ENCODE measurements at regions not wholly inside any gene's neighbourhood (a gene's known extent, or its start where the extent isn't known, plus 50 kb on each side); places are given as distances from the start of the nearest gene placed in this dataset.

GRCh38 chr16:13553453-13553985 lies 366.4 kb upstream of the ERCC4 start:
- Histone ChIP-seq H3K36me3 (ENCODE audit: control insufficient read depth in 2 of 2, insufficient read depth in 2 of 2, low read length in 1 of 2) (no peaks in the 10 kb centered on the region), H3K27me3 (replicated peaks in 1 of 2; ENCODE audit: control insufficient read depth in 2 of 2, insufficient read depth in 2 of 2, low read length in 1 of 2) (no peaks in the 10 kb centered on the region), H3K27ac (ENCODE audit: control insufficient read depth, insufficient read depth) (no peak overlapping the region), H2AFZ (ENCODE audit: control insufficient read depth, low read depth, low read length) (no peak overlapping the region), H3K9me3 (replicated peaks; ENCODE audit: control insufficient read depth, insufficient read depth, low read length) (no peaks in the 10 kb centered on the region), H3K9ac (ENCODE audit: control insufficient read depth, insufficient read depth, low read length) (no peak overlapping the region), H3K4me1 (ENCODE audit: control insufficient read depth, insufficient read depth, low read length) (no peaks in the 10 kb centered on the region), H3K4me2 (ENCODE audit: control insufficient read depth, insufficient read depth) (no peak overlapping the region), H3K79me2 (ENCODE audit: control insufficient read depth, insufficient read depth, low read length) (no peaks in the 10 kb centered on the region), H3K4me3 (no peak overlapping the region), H4K20me1 (ENCODE audit: control insufficient read depth, insufficient read depth) (no peaks in the 10 kb centered on the region)
- CTCF ChIA-PET, result no interaction called here
- 12% methylated on average over 6 of the region's 6 CpGs for WGBS (ENCODE audit: insufficient coverage, insufficient replicate concordance, low lambda C conversion rate, missing lambda C conversion rate)
- DNase-seq (ENCODE audit: low read depth, low spot score) (peak; percentile 16), ATAC-seq (peak; percentile 31), FAIRE-seq (no peak)
- intact Hi-C loops (cut with micrococcal nuclease; ENCODE audit: unreplicated experiment) (loop anchor here (2.0 kb wide), 2 partner anchors 77 to 163 kb away; no protein-coding TSS in a partner anchor), in situ Hi-C loops (cut with MboI) (no loop called here)
- BruUV-seq (replicated peaks), result no TSS peak
- POLR2A ChIA-PET, result interaction anchor here (0.6 to 0.8 kb wide), 2 partner anchors 96 to 115 kb away, joined by 3 to 4 read pairs; no protein-coding TSS in a partner anchor
- SMC1A ChIA-PET (ENCODE audit: uncharacterized antibody, unreplicated experiment), result interaction anchor here (0.7 to 1.7 kb wide), 5 partner anchors 14 to 214 kb away, joined by 3 to 8 read pairs (median 3); no protein-coding TSS in a partner anchor
- RAD21 ChIA-PET (ENCODE audit: unreplicated experiment), result interaction anchor here (0.6 to 3.1 kb wide), 8 partner anchors 10 to 447 kb away, joined by 3 to 19 read pairs (median 4); no protein-coding TSS in a partner anchor
- TF ChIP-seq NFYA (IDR thresholded peaks at IDR 0.05; ENCODE audit: borderline replicate concordance, low read depth, low read length) (no peak), ZBTB11 (CRISPR knock-in tag; IDR thresholded peaks at IDR 0.05) (no peak), KDM1A (IDR thresholded peaks at IDR 0.05; ENCODE audit: borderline replicate concordance) (no peak), NFYB (IDR thresholded peaks at IDR 0.05; ENCODE audit: insufficient read depth, low read depth, low read length) (no peak), ATF7 (IDR thresholded peaks at IDR 0.05; ENCODE audit: low read depth) (no peak), BCL11A (IDR thresholded peaks at IDR 0.05; ENCODE audit: low read depth, low read length) (no peak), E4F1 (IDR thresholded peaks at IDR 0.05; ENCODE audit: borderline replicate concordance, partially characterized antibody) (no peak), SMC3 (IDR thresholded peaks at IDR 0.05; ENCODE audit: borderline replicate concordance, low read length) (no peak), MXI1 (IDR thresholded peaks at IDR 0.05; ENCODE audit: low read depth, low read length) (no peak), MYC (IDR thresholded peaks at IDR 0.05; ENCODE audit: insufficient read depth, insufficient read length, insufficient replicate concordance, low read length, severe bottlenecking) (no peak), CREB1 (IDR thresholded peaks at IDR 0.05; ENCODE audit: low read depth) (no peak), RBBP5 (conservative IDR thresholded peaks at IDR 0.05) (no peak), ZZZ3 (IDR thresholded peaks at IDR 0.05; ENCODE audit: control insufficient read depth, insufficient read length, low read depth) (no peak), POLR2AphosphoS5 (IDR thresholded peaks at IDR 0.05; ENCODE audit: low read length) (no peak), HSF1 (IDR thresholded peaks at IDR 0.05; ENCODE audit: low read depth, low read length) (no peak), CHD4 (IDR thresholded peaks at IDR 0.05) (no peak), ZNF274 (IDR thresholded peaks at IDR 0.05; ENCODE audit: insufficient read depth, insufficient read length) (no peak), FOXK2 (IDR thresholded peaks at IDR 0.05) (no peak), CEBPB (IDR thresholded peaks at IDR 0.05; ENCODE audit: borderline replicate concordance in 1 of 2, low read depth in 2 of 2, low read length in 2 of 2) (no peak)
